ENCODE measurements at regions not wholly inside any gene's neighbourhood (a gene's known extent, or its start where the extent isn't known, plus 50 kb on each side); places are given as distances from the start of the nearest gene placed in this dataset.

GRCh38 chr20:6692566-6693173 lies 74.8 kb upstream of the BMP2 start:
- TF ChIP-seq TAF1 (IDR thresholded peaks at IDR 0.05; ENCODE audit: borderline replicate concordance, insufficient read depth, low read length), result no peak
- TF ChIP-seq, protein P1, sequence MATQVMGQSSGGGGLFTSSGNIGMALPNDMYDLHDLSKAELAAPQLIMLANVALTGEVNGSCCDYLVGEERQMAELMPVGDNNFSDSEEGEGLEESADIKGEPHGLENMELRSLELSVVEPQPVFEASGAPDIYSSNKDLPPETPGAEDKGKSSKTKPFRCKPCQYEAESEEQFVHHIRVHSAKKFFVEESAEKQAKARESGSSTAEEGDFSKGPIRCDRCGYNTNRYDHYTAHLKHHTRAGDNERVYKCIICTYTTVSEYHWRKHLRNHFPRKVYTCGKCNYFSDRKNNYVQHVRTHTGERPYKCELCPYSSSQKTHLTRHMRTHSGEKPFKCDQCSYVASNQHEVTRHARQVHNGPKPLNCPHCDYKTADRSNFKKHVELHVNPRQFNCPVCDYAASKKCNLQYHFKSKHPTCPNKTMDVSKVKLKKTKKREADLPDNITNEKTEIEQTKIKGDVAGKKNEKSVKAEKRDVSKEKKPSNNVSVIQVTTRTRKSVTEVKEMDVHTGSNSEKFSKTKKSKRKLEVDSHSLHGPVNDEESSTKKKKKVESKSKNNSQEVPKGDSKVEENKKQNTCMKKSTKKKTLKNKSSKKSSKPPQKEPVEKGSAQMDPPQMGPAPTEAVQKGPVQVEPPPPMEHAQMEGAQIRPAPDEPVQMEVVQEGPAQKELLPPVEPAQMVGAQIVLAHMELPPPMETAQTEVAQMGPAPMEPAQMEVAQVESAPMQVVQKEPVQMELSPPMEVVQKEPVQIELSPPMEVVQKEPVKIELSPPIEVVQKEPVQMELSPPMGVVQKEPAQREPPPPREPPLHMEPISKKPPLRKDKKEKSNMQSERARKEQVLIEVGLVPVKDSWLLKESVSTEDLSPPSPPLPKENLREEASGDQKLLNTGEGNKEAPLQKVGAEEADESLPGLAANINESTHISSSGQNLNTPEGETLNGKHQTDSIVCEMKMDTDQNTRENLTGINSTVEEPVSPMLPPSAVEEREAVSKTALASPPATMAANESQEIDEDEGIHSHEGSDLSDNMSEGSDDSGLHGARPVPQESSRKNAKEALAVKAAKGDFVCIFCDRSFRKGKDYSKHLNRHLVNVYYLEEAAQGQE (IDR thresholded peaks at IDR 0.05; ENCODE audit: insufficient read depth in 1 of 2, low read depth in 2 of 2, low read length in 2 of 2), result no peak
- no peak for TF ChIP-seq SIN3A (IDR thresholded peaks at IDR 0.05; ENCODE audit: borderline replicate concordance, insufficient read depth, low read length)
- no peak for TF ChIP-seq POLR2AphosphoS5 (IDR thresholded peaks at IDR 0.05; ENCODE audit: low read depth, low read length)
- no peak for TF ChIP-seq FOXP2 (optimal IDR thresholded peaks at IDR 0.05; ENCODE audit: borderline replicate concordance, extremely low read depth, extremely low read length, insufficient read depth)

GRCh38 chr20:6691516-6691915 lies 76.0 kb upstream of the BMP2 start:
- TF ChIP-seq POLR2AphosphoS5 (IDR thresholded peaks at IDR 0.05; ENCODE audit: low read depth, low read length) (no peak), FOXP2 (optimal IDR thresholded peaks at IDR 0.05; ENCODE audit: borderline replicate concordance, extremely low read depth, extremely low read length, insufficient read depth) (no peak), TAF1 (IDR thresholded peaks at IDR 0.05; ENCODE audit: borderline replicate concordance, insufficient read depth, low read length) (no peak), SIN3A (IDR thresholded peaks at IDR 0.05; ENCODE audit: borderline replicate concordance, insufficient read depth, low read length) (no peak)
- TF ChIP-seq, protein P1 (IDR thresholded peaks at IDR 0.05; ENCODE audit: insufficient read depth in 1 of 2, low read depth in 2 of 2, low read length in 2 of 2), result no peak

DNA sequence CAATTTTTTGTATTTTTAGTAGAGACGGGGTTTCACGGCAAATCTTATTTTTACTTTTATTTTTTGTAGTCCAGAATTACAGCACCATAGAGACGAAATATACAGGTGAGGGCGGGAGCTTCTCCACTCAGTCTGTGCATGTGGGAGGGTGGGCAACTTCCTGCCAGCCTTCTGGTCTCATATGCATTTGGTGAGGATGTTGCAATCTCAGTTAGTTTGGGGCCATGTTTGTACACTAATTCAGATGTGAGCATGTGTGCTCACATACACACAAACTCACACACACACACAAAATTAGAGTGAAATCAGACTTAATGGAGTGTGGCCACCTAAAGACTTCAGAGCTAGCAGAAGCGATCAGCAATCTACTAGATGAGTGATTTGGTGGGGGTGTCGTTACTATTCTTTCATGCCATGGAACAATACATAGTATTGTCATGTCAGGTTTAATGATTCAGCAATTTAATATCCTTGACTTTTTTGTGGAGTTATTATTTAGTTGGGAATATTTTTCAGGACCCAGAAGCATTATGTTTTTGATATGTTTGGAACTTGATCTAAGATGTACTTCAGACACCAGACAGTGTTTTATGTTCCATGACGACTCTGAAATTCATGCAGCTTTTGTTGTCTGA lies 78.0 kb upstream of the BMP2 start:
- TF ChIP-seq, protein P1 (IDR thresholded peaks at IDR 0.05; ENCODE audit: insufficient read depth in 1 of 2, low read depth in 2 of 2, low read length in 2 of 2), result no peak
- no peak for TF ChIP-seq SIN3A (IDR thresholded peaks at IDR 0.05; ENCODE audit: borderline replicate concordance, insufficient read depth, low read length)
- no peak for TF ChIP-seq POLR2AphosphoS5 (IDR thresholded peaks at IDR 0.05; ENCODE audit: low read depth, low read length)
- TF ChIP-seq FOXP2 (optimal IDR thresholded peaks at IDR 0.05; ENCODE audit: borderline replicate concordance, extremely low read depth, extremely low read length, insufficient read depth), result no peak
- TF ChIP-seq TAF1 (IDR thresholded peaks at IDR 0.05; ENCODE audit: borderline replicate concordance, insufficient read depth, low read length), result no peak

DNA sequence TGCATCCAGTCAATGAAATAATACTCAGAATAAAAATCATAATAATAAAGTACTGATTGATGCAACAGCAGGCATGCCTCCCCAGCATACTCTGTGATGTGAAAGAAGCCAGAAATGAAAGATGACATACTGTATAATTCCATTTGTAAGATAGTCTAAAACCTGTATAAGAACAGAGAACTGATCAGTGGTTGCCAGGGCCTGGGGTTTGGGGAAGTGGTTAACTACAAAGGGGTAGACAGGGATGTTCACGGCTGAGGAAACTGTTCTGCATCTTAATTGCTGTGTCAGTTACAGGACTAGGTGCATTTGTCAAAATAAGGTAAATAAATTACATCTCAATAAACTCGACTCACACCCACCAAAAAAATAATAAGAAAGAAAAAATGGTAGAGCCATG lies 81.3 kb upstream of the BMP2 start:
- TF ChIP-seq, protein P1 (IDR thresholded peaks at IDR 0.05; ENCODE audit: insufficient read depth in 1 of 2, low read depth in 2 of 2, low read length in 2 of 2), result no peak
- no peak for TF ChIP-seq POLR2AphosphoS5 (IDR thresholded peaks at IDR 0.05; ENCODE audit: low read depth, low read length)
- TF ChIP-seq SIN3A (IDR thresholded peaks at IDR 0.05; ENCODE audit: borderline replicate concordance, insufficient read depth, low read length), result no peak
- no peak for TF ChIP-seq TAF1 (IDR thresholded peaks at IDR 0.05; ENCODE audit: borderline replicate concordance, insufficient read depth, low read length)
- TF ChIP-seq FOXP2 (optimal IDR thresholded peaks at IDR 0.05; ENCODE audit: borderline replicate concordance, extremely low read depth, extremely low read length, insufficient read depth), result no peak

Data from PFSK-1 (cell line).